GM19025 (cell line): ENCODE measurements at regions not wholly inside any gene's neighbourhood (a gene's known extent, or its start where the extent isn't known, plus 50 kb on each side); places are given as distances from the start of the nearest gene placed in this dataset.
A peak's percentile ranks its signal among the peaks of the same experiment; 100 is the strongest.
"Not testable (repeated sequence)": the region's sequence is repeated elsewhere in the genome, so short reads cannot be mapped to it uniquely, and the experiment has no call there.

Experiments
- ATAC-seq: cut with Tn5 transposase; IDR thresholded peaks from one replicate; pipeline ENCODE4 v1.9.1; 2021; ENCODE audit warnings: mild to moderate bottlenecking, low read depth, moderate library complexity; ENCODE audit not compliant: unreplicated experiment

- ATAC-seq: no peak
Measured at GRCh38 chr2:47728551-47728950, 54.4 kb upstream of the MSH6 start.

- no peak for ATAC-seq
Measured at GRCh38 chr2:47727956-47728355, 55.0 kb upstream of the MSH6 start.

GRCh38 chr2:47726978-47727377 lies 56.0 kb upstream of the MSH6 start:
- not testable (repeated sequence) for ATAC-seq

GRCh38 chr2:47725808-47726207 lies 57.1 kb upstream of the MSH6 start:
- ATAC-seq: no peak

GRCh38 chr2:47724221-47724981 lies 58.5 kb upstream of the MSH6 start:
- ATAC-seq: peak; percentile 85

- ATAC-seq: no peak
Measured at GRCh38 chr2:47721296-47721695, 61.6 kb upstream of the MSH6 start.

GRCh38 chr2:47720559-47720958 lies 62.4 kb upstream of the MSH6 start:
- no peak for ATAC-seq

- no peak for ATAC-seq
Measured at GRCh38 chr2:47720036-47720435, 62.9 kb upstream of the MSH6 start.

- peak; percentile 44 for ATAC-seq
Measured at GRCh38 chr2:47719099-47719498, 63.8 kb upstream of the MSH6 start.

- ATAC-seq: not testable (repeated sequence)
Measured at GRCh38 chr2:47716307-47716706, 66.6 kb upstream of the MSH6 start.

- no peak for ATAC-seq
Measured at GRCh38 chr2:47715552-47715951, 67.4 kb upstream of the MSH6 start.

- peak; percentile 92 for ATAC-seq
Measured at GRCh38 chr2:47708801-47709499, 74.0 kb upstream of the MSH6 start.

- no peak for ATAC-seq
Measured at GRCh38 chr2:47704287-47704686, 78.7 kb upstream of the MSH6 start.

GRCh38 chr2:47699533-47700215 lies 83.3 kb upstream of the MSH6 start:
- ATAC-seq: no peak

- ATAC-seq: not testable (repeated sequence)
Measured at GRCh38 chr2:47698436-47698972, 84.4 kb upstream of the MSH6 start.

- not testable (repeated sequence) for ATAC-seq
Measured at GRCh38 chr2:47697681-47698435, 85.1 kb upstream of the MSH6 start.

GRCh38 chr2:47697000-47697601 lies 85.8 kb upstream of the MSH6 start:
- ATAC-seq: peak; percentile 57

GRCh38 chr2:47696478-47696831 lies 86.5 kb upstream of the MSH6 start:
- ATAC-seq: no peak

- ATAC-seq: no peak
Measured at GRCh38 chr2:47695800-47696477, 87.0 kb upstream of the MSH6 start.

- ATAC-seq: not testable (repeated sequence)
Measured at GRCh38 chr2:47694451-47694850, 88.5 kb upstream of the MSH6 start.
